GM13976 (cell line): ENCODE measurements at regions not wholly inside any gene's neighbourhood (a gene's known extent, or its start where the extent isn't known, plus 50 kb on each side); places are given as distances from the start of the nearest gene placed in this dataset.

Source experiments
- DNase-seq: peaks from one replicate; pipeline ENCODE4 v3.0.0; 2012; ENCODE audit warnings: low spot score
- CTCF ChIP-seq: IDR thresholded peaks from 2 replicates; pipeline ENCODE4 v1.5.1; 2012; ENCODE audit warnings: borderline replicate concordance, mild to moderate bottlenecking; ENCODE audit not compliant: insufficient read depth; ENCODE audit errors: extremely low read depth, missing control alignments, control extremely low read depth
- in situ Hi-C: fragments of 300-500 bp; cut with MboI; formaldehyde crosslinking; loops from one replicate; pipeline ENCODE4 v1.12.0; 2022; ENCODE audit warnings: low sequenced_read_pairs, mixed read lengths, inconsistent platforms; ENCODE audit not compliant: unreplicated experiment

DNA sequence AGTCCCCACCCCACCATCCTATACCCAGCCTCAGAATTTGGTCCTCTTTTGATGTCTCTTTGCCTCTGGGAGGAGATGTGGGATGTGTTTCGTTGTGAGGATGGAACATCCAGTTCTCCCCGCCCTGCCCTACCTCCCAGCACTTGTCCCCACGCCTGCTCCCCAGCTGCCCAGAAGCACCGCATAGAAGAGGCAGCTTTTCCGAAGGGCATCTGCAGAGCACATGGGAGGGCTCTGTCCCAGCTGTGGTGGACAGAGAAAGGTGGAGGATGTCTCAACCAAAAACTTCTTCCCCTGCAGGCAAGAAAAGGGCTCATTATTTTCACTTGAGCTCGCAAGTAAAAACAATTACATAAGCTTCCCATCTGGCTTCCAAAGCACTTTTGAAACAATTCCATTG is 302.6 kb downstream of the PCNX1 start:
- no peak for TF ChIP-seq CTCF
- DNase-seq: no peak
- in situ Hi-C loops: no loop called here

GRCh38 chr14:71212093-71212492 is 304.8 kb downstream of the PCNX1 start:
- in situ Hi-C loops: no loop called here
- DNase-seq: no peak
- no peak for TF ChIP-seq CTCF

DNA sequence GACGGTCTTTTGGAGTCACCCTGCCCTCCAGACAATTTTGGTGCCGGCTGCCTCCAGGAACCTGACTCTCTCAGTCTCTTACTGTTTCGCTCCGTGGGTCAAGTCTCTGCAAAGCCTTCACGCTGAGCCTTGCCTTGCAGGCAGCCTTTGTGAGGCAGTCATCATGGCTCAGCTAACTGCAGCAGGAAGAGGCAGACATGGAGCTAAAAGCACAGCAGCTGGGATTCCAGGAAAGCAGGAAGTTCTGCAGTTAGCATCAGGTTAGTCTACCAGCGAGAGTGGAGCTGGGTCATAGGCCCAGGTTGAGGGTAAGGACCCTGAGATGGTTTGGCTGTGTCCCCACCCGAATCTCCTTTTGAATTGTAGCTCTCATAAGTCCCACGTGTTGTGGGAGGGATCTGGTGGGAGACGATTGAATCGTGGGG is 305.4 kb downstream of the PCNX1 start:
- TF ChIP-seq CTCF: no peak
- DNase-seq: no peak
- in situ Hi-C loops: no loop called here

DNA sequence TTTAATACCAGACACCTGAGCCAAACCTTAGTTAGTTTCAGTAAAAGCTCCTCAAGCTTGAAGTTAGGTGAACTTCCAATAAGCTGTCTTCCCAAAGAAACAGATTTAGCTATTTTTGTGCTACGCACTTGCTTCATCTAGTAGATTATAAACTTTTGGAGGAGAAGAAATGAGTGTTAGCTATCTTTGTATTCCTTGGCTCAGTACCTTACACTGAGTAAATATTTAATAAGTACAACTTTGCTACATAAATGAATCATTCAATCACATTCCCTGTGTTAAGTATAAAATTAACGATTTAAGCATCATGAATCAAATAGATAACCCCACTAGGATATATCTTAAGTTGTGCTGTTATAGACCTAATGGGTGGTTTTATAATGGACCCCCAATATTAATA is 307.0 kb downstream of the PCNX1 start:
- in situ Hi-C loops: no loop called here
- DNase-seq: no peak
- TF ChIP-seq CTCF: no peak

- in situ Hi-C loops: no loop called here
- TF ChIP-seq CTCF: no peak
- DNase-seq: no peak
These were observed 313.2 kb downstream of the PCNX1 start for GRCh38 chr14:71220462-71220861.

- in situ Hi-C loops: no loop called here
- TF ChIP-seq CTCF: no peak
These were observed 313.9 kb downstream of the PCNX1 start for GRCh38 chr14:71221119-71221518.

GRCh38 chr14:71225113-71225512 is 317.9 kb downstream of the PCNX1 start:
- DNase-seq: no peak
- in situ Hi-C loops: no loop called here
- TF ChIP-seq CTCF: no peak

More at GRCh38 chr14:71221119-71221518, 313.9 kb downstream of the PCNX1 start:
- no peak for DNase-seq
